ENCODE measurements at regions not wholly inside any gene's neighbourhood (a gene's known extent, or its start where the extent isn't known, plus 50 kb on each side); places are given as distances from the start of the nearest gene placed in this dataset.
"Not testable (repeated sequence)": the region's sequence is repeated elsewhere in the genome, so short reads cannot be mapped to it uniquely, and the experiment has no call there.

DNA sequence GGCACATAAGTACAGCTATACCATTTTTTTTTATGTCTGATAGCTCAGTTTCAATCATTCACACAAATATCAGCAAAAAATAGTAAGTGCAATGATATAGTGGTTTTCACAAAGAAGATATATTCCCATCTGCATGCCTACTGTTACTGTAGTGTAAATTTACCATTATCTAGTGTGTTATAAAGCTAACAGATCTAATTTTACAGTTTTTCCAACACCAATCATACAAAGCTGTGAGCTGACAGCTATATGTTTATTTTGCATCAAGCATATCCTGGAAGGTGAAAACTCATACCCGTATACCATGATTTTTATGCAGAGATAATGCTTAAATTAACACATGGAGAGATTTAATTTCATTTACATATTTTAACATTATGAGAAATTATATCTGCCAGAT lies 89.9 kb upstream of the HAPLN1 start:
- Histone ChIP-seq H3K36me3 (no peaks in the 10 kb centered on the region), H3K9me3 (no peaks in the 10 kb centered on the region), H3K4me3 (replicated peaks in 1 of 3) (no peak overlapping the region), H3K4me1 (no peaks in the 10 kb centered on the region), H3K27me3 (no peaks in the 10 kb centered on the region), H3K27ac (no peak overlapping the region)
- WGBS, 2 donors = 79 to 91% methylated on average over 1 of the region's 1 CpG
- intact Hi-C loops (cut with DNase I) = no loop called here
- no peak for TF ChIP-seq POLR2A (IDR thresholded peaks at IDR 0.05)
- TF ChIP-seq, protein P1, sequence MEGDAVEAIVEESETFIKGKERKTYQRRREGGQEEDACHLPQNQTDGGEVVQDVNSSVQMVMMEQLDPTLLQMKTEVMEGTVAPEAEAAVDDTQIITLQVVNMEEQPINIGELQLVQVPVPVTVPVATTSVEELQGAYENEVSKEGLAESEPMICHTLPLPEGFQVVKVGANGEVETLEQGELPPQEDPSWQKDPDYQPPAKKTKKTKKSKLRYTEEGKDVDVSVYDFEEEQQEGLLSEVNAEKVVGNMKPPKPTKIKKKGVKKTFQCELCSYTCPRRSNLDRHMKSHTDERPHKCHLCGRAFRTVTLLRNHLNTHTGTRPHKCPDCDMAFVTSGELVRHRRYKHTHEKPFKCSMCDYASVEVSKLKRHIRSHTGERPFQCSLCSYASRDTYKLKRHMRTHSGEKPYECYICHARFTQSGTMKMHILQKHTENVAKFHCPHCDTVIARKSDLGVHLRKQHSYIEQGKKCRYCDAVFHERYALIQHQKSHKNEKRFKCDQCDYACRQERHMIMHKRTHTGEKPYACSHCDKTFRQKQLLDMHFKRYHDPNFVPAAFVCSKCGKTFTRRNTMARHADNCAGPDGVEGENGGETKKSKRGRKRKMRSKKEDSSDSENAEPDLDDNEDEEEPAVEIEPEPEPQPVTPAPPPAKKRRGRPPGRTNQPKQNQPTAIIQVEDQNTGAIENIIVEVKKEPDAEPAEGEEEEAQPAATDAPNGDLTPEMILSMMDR (IDR thresholded peaks at IDR 0.05) = no peak
- no peak for DNase-seq

GRCh38 chr5:83802686-83803085 lies 82.0 kb upstream of the HAPLN1 start:
- TF ChIP-seq, protein P1 (IDR thresholded peaks at IDR 0.05) = no peak
- TF ChIP-seq POLR2A (IDR thresholded peaks at IDR 0.05) = no peak
- no peaks in the 10 kb centered on the region for H3K4me1 ChIP-seq
- WGBS, 2 donors = 90 to 91% methylated on average over 2 of the region's 2 CpGs
- no peaks in the 10 kb centered on the region for H3K9me3 ChIP-seq
- DNase-seq = no peak
- H3K27me3 ChIP-seq = no peaks in the 10 kb centered on the region
- H3K4me3 ChIP-seq (replicated peaks in 1 of 3) = no peak overlapping the region
- intact Hi-C loops (cut with DNase I) = no loop called here
- H3K27ac ChIP-seq = no peak overlapping the region
- no peaks in the 10 kb centered on the region for H3K36me3 ChIP-seq

GRCh38 chr5:83800201-83800600 lies 79.5 kb upstream of the HAPLN1 start:
- no peaks in the 10 kb centered on the region for H3K36me3 ChIP-seq
- intact Hi-C loops (cut with DNase I) = no loop called here
- no peak for DNase-seq
- no peaks in the 10 kb centered on the region for H3K4me1 ChIP-seq
- H3K27ac ChIP-seq = no peak overlapping the region
- 88 to 90% methylated on average over 2 of the region's 2 CpGs for WGBS, 2 donors
- H3K4me3 ChIP-seq (replicated peaks in 1 of 3) = no peak overlapping the region
- TF ChIP-seq, protein P1 (IDR thresholded peaks at IDR 0.05) = no peak
- no peaks in the 10 kb centered on the region for H3K9me3 ChIP-seq
- H3K27me3 ChIP-seq = no peaks in the 10 kb centered on the region

DNA sequence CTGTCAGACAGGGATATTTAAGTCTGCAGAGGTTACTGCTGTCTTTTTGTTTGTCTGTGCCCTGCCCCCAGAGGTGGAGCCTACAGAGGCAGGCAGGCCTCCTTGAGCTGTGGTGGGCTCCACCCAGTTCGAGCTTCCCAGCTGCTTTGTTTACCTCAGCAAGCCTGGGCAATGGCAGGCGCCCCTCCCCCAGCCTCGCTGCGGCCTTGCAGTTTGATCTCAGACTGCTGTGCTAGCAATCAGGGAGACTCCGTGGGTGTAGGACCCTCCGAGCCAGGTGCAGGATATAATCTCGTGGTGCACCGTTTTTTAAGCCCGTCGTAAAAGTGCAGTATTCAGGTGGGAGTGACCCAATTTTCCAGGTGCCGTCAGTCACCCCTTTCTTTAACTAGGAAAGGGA lies 78.4 kb upstream of the HAPLN1 start:
- H3K27me3 ChIP-seq; H3K4me1 ChIP-seq; H3K4me3 ChIP-seq (replicated peaks in 1 of 3); intact Hi-C loops (cut with DNase I); H3K9me3 ChIP-seq; H3K27ac ChIP-seq; H3K36me3 ChIP-seq; DNase-seq: not testable (repeated sequence)
- 88 to 94% methylated on average over 9 of the region's 11 CpGs for WGBS, 2 donors

- Histone ChIP-seq H3K4me1 (no peaks in the 10 kb centered on the region), H3K9me3 (no peaks in the 10 kb centered on the region), H3K27ac (no peak overlapping the region), H3K4me3 (replicated peaks in 1 of 3) (no peak overlapping the region), H3K36me3 (no peaks in the 10 kb centered on the region), H3K27me3 (no peaks in the 10 kb centered on the region)
- no peak for TF ChIP-seq POLR2A (IDR thresholded peaks at IDR 0.05)
- TF ChIP-seq, protein P1 (IDR thresholded peaks at IDR 0.05) = no peak
- DNase-seq = no peak
- intact Hi-C loops (cut with DNase I) = no loop called here
- 33 to 38% methylated on average over 1 of the region's 1 CpG for WGBS, 2 donors
Observed at GRCh38 chr5:83789371-83789770, 68.7 kb upstream of the HAPLN1 start.

- Histone ChIP-seq H3K4me1 (no peaks in the 10 kb centered on the region), H3K9me3 (no peaks in the 10 kb centered on the region), H3K27ac (no peak overlapping the region), H3K36me3 (no peaks in the 10 kb centered on the region), H3K4me3 (replicated peaks in 1 of 3) (no peak overlapping the region), H3K27me3 (no peaks in the 10 kb centered on the region)
- WGBS, 2 donors = 71 to 74% methylated on average over 3 of the region's 3 CpGs
- no peak for TF ChIP-seq POLR2A (IDR thresholded peaks at IDR 0.05)
- TF ChIP-seq, protein P1 (IDR thresholded peaks at IDR 0.05) = no peak
- intact Hi-C loops (cut with DNase I) = no loop called here
- DNase-seq = no peak
Observed at GRCh38 chr5:83787631-83788030, 67.0 kb upstream of the HAPLN1 start.

Measured in thyroid gland (tissue), 4 donors.